ENCODE measurements at regions not wholly inside any gene's neighbourhood (a gene's known extent, or its start where the extent isn't known, plus 50 kb on each side); places are given as distances from the start of the nearest gene placed in this dataset.

GRCh38 chr12:65668981-65669695 is 155.1 kb upstream of the HMGA2 start:
- CTCF ChIA-PET, result no interaction called here
- Mint-ChIP-seq H3K9me3 (peaks cover 0 to 6% (median 0%) of the 10 kb centered on the region in 3 donors), H3K4me1 (no peaks in the 10 kb centered on the region), H3K4me3 (no peak overlapping the region), H3K27ac (no peak overlapping the region), H3K27me3 (peaks cover 3 to 12% of the 10 kb centered on the region in 2 donors), H3K36me3 (no peaks in the 10 kb centered on the region)
- Histone ChIP-seq H3K36me3 (ENCODE audit: control insufficient read depth in 2 of 2, extremely low read depth in 1 of 2, insufficient read depth in 1 of 2, low read length in 1 of 2) (no peaks in the 10 kb centered on the region), H3K4me1 (ENCODE audit: control insufficient read depth in 1 of 2, extremely low read depth in 1 of 2, insufficient read depth in 2 of 2, low read length in 2 of 2) (no peaks in the 10 kb centered on the region), H3K27me3 (replicated peaks in 1 of 2; ENCODE audit: control insufficient read depth in 2 of 2, extremely low read depth in 1 of 2, insufficient read depth in 2 of 2, low read length in 1 of 2) (peaks cover 0 to 2% of the 10 kb centered on the region in 2 experiments), H3K9me3 (no peaks in the 10 kb centered on the region), H3K4me3 (ENCODE audit: control insufficient read depth in 1 of 2, extremely low read depth in 1 of 2, low read length in 1 of 2) (no peak overlapping the region), H3K27ac (ENCODE audit: low read length) (no peak overlapping the region)
- ATAC-seq (replicated peaks in 1 of 4) (no peak), DNase-seq (no peak)
- POLR2A ChIA-PET, result no interaction called here
- WGBS (ENCODE audit: insufficient coverage), result 75% methylated on average over 3 of the region's 5 CpGs

- ChIA-PET POLR2A (no interaction called here), CTCF (interaction anchor here in 1 of 2 donors (0.7 kb wide), 1 partner anchor 64 kb away, joined by 4 read pairs; no protein-coding TSS in a partner anchor)
- Mint-ChIP-seq H3K4me3 (no peak overlapping the region), H3K27ac (no peak overlapping the region), H3K9me3 (no peaks in the 10 kb centered on the region), H3K4me1 (no peaks in the 10 kb centered on the region), H3K27me3 (peaks cover 3 to 13% of the 10 kb centered on the region in 2 donors), H3K36me3 (no peaks in the 10 kb centered on the region)
- no peaks in the 10 kb centered on the region for H3K9me3 ChIP-seq
- no peak for ATAC-seq (replicated peaks in 1 of 4)
- peaks cover 0 to 2% of the 10 kb centered on the region in 2 experiments for H3K27me3 ChIP-seq (replicated peaks in 1 of 2; ENCODE audit: control insufficient read depth in 2 of 2, extremely low read depth in 1 of 2, insufficient read depth in 2 of 2, low read length in 1 of 2)
- no peaks in the 10 kb centered on the region for H3K4me1 ChIP-seq (ENCODE audit: control insufficient read depth in 1 of 2, extremely low read depth in 1 of 2, insufficient read depth in 2 of 2, low read length in 2 of 2)
- no peak for DNase-seq
- H3K36me3 ChIP-seq (ENCODE audit: control insufficient read depth in 2 of 2, extremely low read depth in 1 of 2, insufficient read depth in 1 of 2, low read length in 1 of 2), result no peaks in the 10 kb centered on the region
- H3K27ac ChIP-seq (ENCODE audit: low read length), result no peak overlapping the region
- WGBS (ENCODE audit: insufficient coverage), result no CpG with 5 or more reads among the region's 3 CpGs
- H3K4me3 ChIP-seq (ENCODE audit: control insufficient read depth in 1 of 2, extremely low read depth in 1 of 2, low read length in 1 of 2), result no peak overlapping the region
These were observed 153.5 kb upstream of the HMGA2 start for GRCh38 chr12:65670775-65671174.

- H3K4me1 Mint-ChIP-seq, result no peaks in the 10 kb centered on the region
- no peaks in the 10 kb centered on the region for H3K9me3 Mint-ChIP-seq
- H3K27ac Mint-ChIP-seq, result no peak overlapping the region
- ChIA-PET POLR2A (no interaction called here), CTCF (no interaction called here)
- Histone ChIP-seq H3K9me3 (no peaks in the 10 kb centered on the region), H3K36me3 (ENCODE audit: control insufficient read depth in 2 of 2, extremely low read depth in 1 of 2, insufficient read depth in 1 of 2, low read length in 1 of 2) (no peaks in the 10 kb centered on the region), H3K4me3 (ENCODE audit: control insufficient read depth in 1 of 2, extremely low read depth in 1 of 2, low read length in 1 of 2) (no peak overlapping the region), H3K27me3 (replicated peaks in 1 of 2; ENCODE audit: control insufficient read depth in 2 of 2, extremely low read depth in 1 of 2, insufficient read depth in 2 of 2, low read length in 1 of 2) (peaks cover 0 to 2% of the 10 kb centered on the region in 2 experiments), H3K4me1 (ENCODE audit: control insufficient read depth in 1 of 2, extremely low read depth in 1 of 2, insufficient read depth in 2 of 2, low read length in 2 of 2) (no peaks in the 10 kb centered on the region), H3K27ac (ENCODE audit: low read length) (no peak overlapping the region)
- H3K27me3 Mint-ChIP-seq, result peaks cover 5 to 10% of the 10 kb centered on the region in 2 donors
- DNase-seq (no peak), ATAC-seq (replicated peaks in 1 of 4) (no peak)
- H3K4me3 Mint-ChIP-seq, result no peak overlapping the region
- 71% methylated on average over 2 of the region's 4 CpGs for WGBS (ENCODE audit: insufficient coverage)
- no peaks in the 10 kb centered on the region for H3K36me3 Mint-ChIP-seq
These were observed 151.8 kb upstream of the HMGA2 start for GRCh38 chr12:65672441-65672840.

- Mint-ChIP-seq H3K36me3 (no peaks in the 10 kb centered on the region), H3K4me3 (no peak overlapping the region), H3K4me1 (no peaks in the 10 kb centered on the region), H3K27me3 (peaks cover 5 to 7% of the 10 kb centered on the region in 2 donors), H3K27ac (no peak overlapping the region), H3K9me3 (peaks cover 5 to 6% (median 5%) of the 10 kb centered on the region in 3 donors)
- ChIA-PET CTCF (no interaction called here), POLR2A (no interaction called here)
- Histone ChIP-seq H3K27me3 (replicated peaks in 1 of 2; ENCODE audit: control insufficient read depth in 2 of 2, extremely low read depth in 1 of 2, insufficient read depth in 2 of 2, low read length in 1 of 2) (no peaks in the 10 kb centered on the region), H3K27ac (ENCODE audit: low read length) (no peak overlapping the region), H3K4me1 (ENCODE audit: control insufficient read depth in 1 of 2, extremely low read depth in 1 of 2, insufficient read depth in 2 of 2, low read length in 2 of 2) (no peaks in the 10 kb centered on the region), H3K4me3 (ENCODE audit: control insufficient read depth in 1 of 2, extremely low read depth in 1 of 2, low read length in 1 of 2) (no peak overlapping the region), H3K9me3 (no peaks in the 10 kb centered on the region), H3K36me3 (ENCODE audit: control insufficient read depth in 2 of 2, extremely low read depth in 1 of 2, insufficient read depth in 1 of 2, low read length in 1 of 2) (no peaks in the 10 kb centered on the region)
- DNase-seq, result no peak
- ATAC-seq (replicated peaks in 1 of 4), result no peak
These were observed 151.1 kb upstream of the HMGA2 start for GRCh38 chr12:65673156-65673690.

GRCh38 chr12:65673732-65674131 is 150.6 kb upstream of the HMGA2 start:
- H3K36me3 ChIP-seq (ENCODE audit: control insufficient read depth in 2 of 2, extremely low read depth in 1 of 2, insufficient read depth in 1 of 2, low read length in 1 of 2), result no peaks in the 10 kb centered on the region
- Mint-ChIP-seq H3K9me3 (peaks cover 6 to 10% (median 8%) of the 10 kb centered on the region in 3 donors), H3K36me3 (no peaks in the 10 kb centered on the region), H3K27me3 (peaks cover 5% of the 10 kb centered on the region in 2 donors), H3K4me3 (no peak overlapping the region), H3K4me1 (no peaks in the 10 kb centered on the region), H3K27ac (no peak overlapping the region)
- H3K4me3 ChIP-seq (ENCODE audit: control insufficient read depth in 1 of 2, extremely low read depth in 1 of 2, low read length in 1 of 2), result no peak overlapping the region
- DNase-seq (no peak), ATAC-seq (replicated peaks in 1 of 4) (no peak)
- no peaks in the 10 kb centered on the region for H3K9me3 ChIP-seq
- ChIA-PET CTCF (no interaction called here), POLR2A (no interaction called here)
- no peaks in the 10 kb centered on the region for H3K4me1 ChIP-seq (ENCODE audit: control insufficient read depth in 1 of 2, extremely low read depth in 1 of 2, insufficient read depth in 2 of 2, low read length in 2 of 2)
- H3K27me3 ChIP-seq (replicated peaks in 1 of 2; ENCODE audit: control insufficient read depth in 2 of 2, extremely low read depth in 1 of 2, insufficient read depth in 2 of 2, low read length in 1 of 2), result no peaks in the 10 kb centered on the region
- H3K27ac ChIP-seq (ENCODE audit: low read length), result no peak overlapping the region

GRCh38 chr12:65675141-65675621 is 149.1 kb upstream of the HMGA2 start:
- Mint-ChIP-seq H3K4me1 (no peaks in the 10 kb centered on the region), H3K4me3 (no peak overlapping the region), H3K36me3 (no peaks in the 10 kb centered on the region), H3K27me3 (peaks cover 5% of the 10 kb centered on the region in 2 donors), H3K27ac (no peak overlapping the region), H3K9me3 (peaks cover 6 to 10% (median 8%) of the 10 kb centered on the region in 3 donors)
- ATAC-seq (replicated peaks in 1 of 4), result no peak
- Histone ChIP-seq H3K9me3 (no peaks in the 10 kb centered on the region), H3K4me1 (ENCODE audit: control insufficient read depth in 1 of 2, extremely low read depth in 1 of 2, insufficient read depth in 2 of 2, low read length in 2 of 2) (no peaks in the 10 kb centered on the region), H3K36me3 (ENCODE audit: control insufficient read depth in 2 of 2, extremely low read depth in 1 of 2, insufficient read depth in 1 of 2, low read length in 1 of 2) (no peaks in the 10 kb centered on the region), H3K27ac (ENCODE audit: low read length) (no peak overlapping the region), H3K4me3 (ENCODE audit: control insufficient read depth in 1 of 2, extremely low read depth in 1 of 2, low read length in 1 of 2) (no peak overlapping the region), H3K27me3 (replicated peaks in 1 of 2; ENCODE audit: control insufficient read depth in 2 of 2, extremely low read depth in 1 of 2, insufficient read depth in 2 of 2, low read length in 1 of 2) (no peaks in the 10 kb centered on the region)
- ChIA-PET CTCF (no interaction called here), POLR2A (no interaction called here)
- no peak for DNase-seq
- WGBS (ENCODE audit: insufficient coverage), result no CpG with 5 or more reads among the region's 1 CpG

Measured in T-cell (primary cell).